K562 (cell line): ENCODE measurements at regions not wholly inside any gene's neighbourhood (a gene's known extent, or its start where the extent isn't known, plus 50 kb on each side); places are given as distances from the start of the nearest gene placed in this dataset.

Experiments
- ATAC-seq: fragments of 200-7000 bp; cut with Tn5 transposase; 3 replicates; pipeline ENCODE4 v1.9.1; 2020; ENCODE audit warnings: moderate library complexity
- BruUV-seq: library from RNA; stranded (reverse); fragments of 400-500 nt; replicated peaks from 2 replicates; lab custom pipeline; 2021; lab: Mats Ljungman, UMichigan
- CTCF ChIA-PET: fragments of 300-600 bp; formaldehyde crosslinking; extraction: SDS; loops from one replicate; lab custom pipeline; 2021; ENCODE audit warnings: low intra/inter-chr PET ratio; lab: Yijun Ruan, JAX
- POLR2A ChIA-PET: fragments of 300-600, 350-650 bp; sonication (Branson Sonifier 250); formaldehyde crosslinking; extraction: SDS; loops from one replicate; lab custom pipeline; 2021; ENCODE audit warnings: antibody characterized with exemption, inconsistent platforms; lab: Yijun Ruan, JAX
- DNase-seq, 4 experiments: peaks; one replicate each; pipeline versions ENCODE4 v3.0.0 to v3.0.0-alpha.2; 2011 to 2018; ENCODE audit warnings: low spot score in 3 of 4, mixed read lengths in 3 of 4; ENCODE audit errors: extremely low read depth in 1 of 4
- FAIRE-seq: peaks from 2 replicates; lab custom pipeline; 2011; peaks lifted over from hg19 to GRCh38; lab: Jason Lieb, UNC
- H2AFZ ChIP-seq: 2 replicates; pipeline ENCODE4 v1.6.0; 2011; ENCODE audit warnings: low read depth, low read length, control low read depth, inconsistent platforms
- H3K27ac ChIP-seq: fragments of 200-600 bp; 3 replicates; pipeline ENCODE4 v1.8.0; 2011; ENCODE audit warnings: low read depth, mild to moderate bottlenecking, control low read depth, inconsistent platforms, low read length, moderate library complexity, mixed read lengths; ENCODE audit errors: extremely low read depth
- H3K27me3 ChIP-seq, 2 experiments: fragments of 300-600 bp in 1 of 2; 2 replicates in 1 of 2; 3 replicates in 1 of 2; pipeline versions ENCODE4 v1.6.0 to v1.8.0; 2011; ENCODE audit warnings: inconsistent platforms in 2 of 2, low read length in 2 of 2, mild to moderate bottlenecking in 1 of 2, mixed read lengths in 1 of 2, moderate library complexity in 1 of 2; ENCODE audit not compliant: control insufficient read depth in 2 of 2, insufficient read depth in 2 of 2
- H3K36me3 ChIP-seq: fragments of 300-600 bp; 3 replicates; pipeline ENCODE4 v1.8.0; 2011; ENCODE audit warnings: mild to moderate bottlenecking, low read length, inconsistent platforms; ENCODE audit not compliant: control insufficient read depth, insufficient read depth
- H3K4me1 ChIP-seq, 2 experiments: fragments of 200-600 bp in 1 of 2; replicated peaks in 1 of 2; 2 replicates in 1 of 2; 3 replicates in 1 of 2; pipeline versions ENCODE4 v1.5.1 to v1.8.0; 2011; ENCODE audit warnings: inconsistent platforms in 2 of 2, low read length in 2 of 2, mild to moderate bottlenecking in 1 of 2, mixed read lengths in 1 of 2, moderate library complexity in 1 of 2; ENCODE audit not compliant: control insufficient read depth in 2 of 2, insufficient read depth in 2 of 2
- H3K4me2 ChIP-seq: 2 replicates; pipeline ENCODE4 v1.6.1; 2011; ENCODE audit warnings: low read length, control low read depth, inconsistent platforms, mixed read lengths; ENCODE audit not compliant: insufficient read depth
- H3K4me3 ChIP-seq: fragments of 200-600 bp; sonication (generic), shearing (Covaris generic); 2 replicates; pipeline ENCODE4 v1.5.1; 2016; ENCODE audit warnings: control low read depth, inconsistent platforms
- H3K79me2 ChIP-seq: fragments of 200-600 bp; 3 replicates; pipeline ENCODE4 v1.8.0; 2011; ENCODE audit warnings: low read length, inconsistent platforms; ENCODE audit not compliant: control insufficient read depth, insufficient read depth
- H3K9ac ChIP-seq, 2 experiments: 2 replicates each; pipeline versions ENCODE4 v1.6.0 to v1.6.1; 2011; ENCODE audit warnings: low read depth in 2 of 2, low read length in 2 of 2, control low read depth in 1 of 2, inconsistent platforms in 1 of 2, mild to moderate bottlenecking in 1 of 2, mixed read lengths in 1 of 2; ENCODE audit not compliant: insufficient read depth in 1 of 2
- H3K9me1 ChIP-seq: one replicate; pipeline ENCODE4 v1.6.0; 2011; ENCODE audit warnings: inconsistent platforms, mild to moderate bottlenecking, low read length, moderate library complexity; ENCODE audit not compliant: control insufficient read depth, insufficient read depth
- H3K9me3 ChIP-seq: replicated peaks from 2 replicates; pipeline ENCODE4 v1.5.1; 2011; ENCODE audit warnings: low read depth, low read length, inconsistent platforms; ENCODE audit not compliant: control insufficient read depth, insufficient read depth
- H4K20me1 ChIP-seq: replicated peaks from 2 replicates; pipeline ENCODE4 v1.6.1; 2011; ENCODE audit warnings: low read length, inconsistent platforms, mixed read lengths; ENCODE audit not compliant: control insufficient read depth, insufficient read depth
- CTBP1 ChIP-seq: fragments of 450-650 bp; IDR thresholded peaks from 2 replicates; pipeline ENCODE4 v1.6.1; 2016; ENCODE audit warnings: borderline replicate concordance
- DPF2 ChIP-seq: fragments of 450-650 bp; IDR thresholded peaks from 2 replicates; pipeline ENCODE4 v1.6.1; 2016
- E2F5 ChIP-seq: sonication (generic); formaldehyde crosslinking; IDR thresholded peaks from 2 replicates; pipeline ENCODE4 v1.8.0; 2022; ENCODE audit warnings: mild to moderate bottlenecking, missing genetic modification reagents
- E2F8 ChIP-seq: fragments of 450-650 bp; IDR thresholded peaks from 2 replicates; pipeline ENCODE4 v1.7.1; 2018; ENCODE audit warnings: mild to moderate bottlenecking, low read depth; ENCODE audit not compliant: partially characterized antibody
- HDAC6 ChIP-seq: IDR thresholded peaks from 2 replicates; pipeline ENCODE4 v1.6.1; 2012; ENCODE audit warnings: low read depth, mild to moderate bottlenecking, control low read depth, inconsistent platforms, low read length, moderate library complexity
- KDM1A ChIP-seq, 2 experiments: fragments of 450-650 bp; IDR thresholded peaks; 2 replicates each; pipeline ENCODE4 v1.6.1; 2016; ENCODE audit warnings: mild to moderate bottlenecking in 2 of 2
- PRMT5 ChIP-seq: sonication (generic); formaldehyde crosslinking; IDR thresholded peaks from 2 replicates; pipeline ENCODE4 v1.5.0; 2020; ENCODE audit warnings: missing genetic modification reagents
- RBBP5 ChIP-seq: fragments of 200-600 bp; sonication (generic); IDR thresholded peaks from 2 replicates; pipeline ENCODE4 v1.6.1; 2012; ENCODE audit warnings: borderline replicate concordance, mild to moderate bottlenecking, low read length, control low read depth, inconsistent platforms; ENCODE audit not compliant: insufficient read depth, poor library complexity, severe bottlenecking
- RBM39 ChIP-seq: fragments of 200-400 bp; formaldehyde crosslinking; optimal IDR thresholded peaks from 2 replicates; pipeline ENCODE3; 2018; ENCODE audit warnings: low read depth, low read length
- RERE ChIP-seq: sonication (generic); formaldehyde crosslinking; IDR thresholded peaks from 2 replicates; pipeline ENCODE4 v1.8.0; 2023; ENCODE audit warnings: missing genetic modification reagents, mild to moderate bottlenecking, borderline replicate concordance
- WGBS: fragments of 100-300 bp; shearing (Covaris generic); methylation state at CpG from one replicate; pipeline ENCODE4 v1.1.6; 2016; ENCODE audit warnings: low coverage, mixed read lengths; ENCODE audit not compliant: insufficient coverage; ENCODE audit errors: missing lambda C conversion rate; 5-methylcytosine and 5-hydroxymethylcytosine counted together
- in situ Hi-C: fragments of 300-500 bp; cut with MboI; formaldehyde crosslinking; loops from 4 replicates; pipeline ENCODE4 v1.15.0; 2018; ENCODE audit warnings: inconsistent platforms, mixed read lengths
- intact Hi-C: fragments of 100-400 bp; cut with micrococcal nuclease; formaldehyde crosslinking; loops from 2 replicates; pipeline ENCODE4 v1.14.2; 2022
- TF ChIP-seq, protein P1 (sequence below): fragments of 450-650 bp; IDR thresholded peaks from 2 replicates; pipeline ENCODE4 v1.6.1; 2016; ENCODE audit warnings: mild to moderate bottlenecking

DNA sequence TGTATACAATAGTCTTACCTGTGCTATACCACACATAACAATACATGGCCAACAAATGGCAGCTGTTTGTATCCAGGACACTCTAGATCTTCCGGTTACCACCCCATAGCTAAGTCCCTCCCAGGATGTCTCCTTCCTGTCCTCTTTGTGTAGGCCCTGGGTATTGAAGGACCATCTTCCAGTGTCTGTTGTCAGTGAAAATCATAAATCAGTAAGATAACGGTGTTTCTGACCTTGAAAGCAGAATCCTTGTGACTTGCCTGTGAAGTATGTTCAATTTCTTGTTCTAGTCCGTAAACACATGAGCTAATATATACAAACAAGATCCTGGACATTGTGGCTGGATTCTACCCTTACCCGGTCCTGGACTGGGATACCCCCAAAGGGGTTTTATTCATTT lies 462.8 kb downstream of the NTRK3 start:
- POLR2A ChIA-PET = no interaction called here
- H3K79me2 ChIP-seq = no peaks in the 10 kb centered on the region

More for the DNA sequence above, 462.8 kb downstream of the NTRK3 start:
- BruUV-seq = no TSS peak
- no peaks in the 10 kb centered on the region for H4K20me1 ChIP-seq
- H3K9me3 ChIP-seq = no peaks in the 10 kb centered on the region
- no peaks in the 10 kb centered on the region for H3K4me1 ChIP-seq
- CTCF ChIA-PET = no interaction called here
- no peaks in the 10 kb centered on the region for H3K36me3 ChIP-seq
- H3K4me3 ChIP-seq = no peak overlapping the region
- H2AFZ ChIP-seq = no peak overlapping the region
- FAIRE-seq = no peak
- in situ Hi-C loops (no loop called here), intact Hi-C loops (no loop called here)
- WGBS = 2% methylated on average over 4 of the region's 4 CpGs
- no peak for ATAC-seq
- DNase-seq = no peak
- H3K27ac ChIP-seq = no peak overlapping the region
- no peak overlapping the region for H3K4me2 ChIP-seq
- H3K27me3 ChIP-seq = peaks cover 3 to 4% of the 10 kb centered on the region in 2 experiments; a peak in 3 of 5 replicates
- no peaks in the 10 kb centered on the region for H3K9me1 ChIP-seq
- TF ChIP-seq PRMT5 (CRISPR knock-in tag) = no peak
- TF ChIP-seq, protein P1, sequence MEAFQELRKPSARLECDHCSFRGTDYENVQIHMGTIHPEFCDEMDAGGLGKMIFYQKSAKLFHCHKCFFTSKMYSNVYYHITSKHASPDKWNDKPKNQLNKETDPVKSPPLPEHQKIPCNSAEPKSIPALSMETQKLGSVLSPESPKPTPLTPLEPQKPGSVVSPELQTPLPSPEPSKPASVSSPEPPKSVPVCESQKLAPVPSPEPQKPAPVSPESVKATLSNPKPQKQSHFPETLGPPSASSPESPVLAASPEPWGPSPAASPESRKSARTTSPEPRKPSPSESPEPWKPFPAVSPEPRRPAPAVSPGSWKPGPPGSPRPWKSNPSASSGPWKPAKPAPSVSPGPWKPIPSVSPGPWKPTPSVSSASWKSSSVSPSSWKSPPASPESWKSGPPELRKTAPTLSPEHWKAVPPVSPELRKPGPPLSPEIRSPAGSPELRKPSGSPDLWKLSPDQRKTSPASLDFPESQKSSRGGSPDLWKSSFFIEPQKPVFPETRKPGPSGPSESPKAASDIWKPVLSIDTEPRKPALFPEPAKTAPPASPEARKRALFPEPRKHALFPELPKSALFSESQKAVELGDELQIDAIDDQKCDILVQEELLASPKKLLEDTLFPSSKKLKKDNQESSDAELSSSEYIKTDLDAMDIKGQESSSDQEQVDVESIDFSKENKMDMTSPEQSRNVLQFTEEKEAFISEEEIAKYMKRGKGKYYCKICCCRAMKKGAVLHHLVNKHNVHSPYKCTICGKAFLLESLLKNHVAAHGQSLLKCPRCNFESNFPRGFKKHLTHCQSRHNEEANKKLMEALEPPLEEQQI = no peak
- TF ChIP-seq E2F8 = no peak
- no peak for TF ChIP-seq RERE (CRISPR knock-in tag)
- no peak for TF ChIP-seq RBBP5
- no peak for TF ChIP-seq RBM39
- TF ChIP-seq DPF2 = no peak
- TF ChIP-seq HDAC6 = no peak
- TF ChIP-seq E2F5 (CRISPR knock-in tag) = no peak
- no peak for TF ChIP-seq KDM1A (IDR thresholded peaks at IDR 0.05)
- no peak for TF ChIP-seq CTBP1
- no peak overlapping the region for H3K9ac ChIP-seq
